BE2C (cell line): ENCODE measurements at regions not wholly inside any gene's neighbourhood (a gene's known extent, or its start where the extent isn't known, plus 50 kb on each side); places are given as distances from the start of the nearest gene placed in this dataset.

Experiments
- DNase-seq: peaks from one replicate; pipeline ENCODE4 v3.0.0-alpha.2; 2020
- H3K27me3 ChIP-seq: fragments of 250-450 bp; sonication (Bioruptor Pico); 2 replicates; pipeline ENCODE4 v1.5.1; 2020; ENCODE audit warnings: mild to moderate bottlenecking
- H3K36me3 ChIP-seq: fragments of 250-450 bp; sonication (Bioruptor Pico); 2 replicates; pipeline ENCODE4 v1.5.1; 2020; ENCODE audit warnings: mild to moderate bottlenecking
- H3K4me1 ChIP-seq: fragments of 250-450 bp; sonication (Bioruptor Pico); 2 replicates; pipeline ENCODE4 v1.5.1; 2020
- H3K4me3 ChIP-seq: 2 replicates; pipeline ENCODE4 v1.5.1; 2011; ENCODE audit warnings: low read depth, low read length
- H3K9me3 ChIP-seq: fragments of 250-450 bp; sonication (Bioruptor Pico); 2 replicates; pipeline ENCODE4 v1.5.1; 2020
- TF ChIP-seq, protein P1 (sequence below): IDR thresholded peaks from 2 replicates; pipeline ENCODE4 v1.5.1; 2012; ENCODE audit warnings: mild to moderate bottlenecking, low read depth, low read length

DNA sequence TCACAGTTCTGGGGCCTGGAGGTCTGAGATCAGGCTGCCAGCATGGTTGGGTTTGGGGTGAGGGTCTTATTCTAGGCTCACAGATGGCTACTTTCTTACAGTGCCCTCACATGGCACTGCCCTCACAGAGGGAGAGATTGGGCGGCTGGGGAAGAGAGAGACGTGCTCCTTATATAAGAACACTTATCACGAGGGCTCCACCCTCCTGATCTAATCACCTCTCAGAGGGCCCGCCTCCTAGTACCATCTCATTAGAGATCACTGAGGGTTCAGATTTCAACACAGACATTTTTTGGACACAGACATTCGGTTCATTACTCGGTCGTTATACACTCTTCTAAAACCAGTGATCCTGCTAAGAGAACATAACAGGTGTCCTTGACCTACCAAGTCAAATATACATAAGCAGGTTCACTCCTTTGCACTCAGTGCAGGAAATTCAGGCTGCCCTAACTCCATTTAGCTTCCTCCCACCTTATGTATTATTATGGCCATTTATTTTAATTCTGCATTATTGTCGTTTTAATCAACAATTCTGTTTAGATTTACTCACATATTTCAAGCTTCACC lies 121.7 kb downstream of the ICE1 start:
- H3K4me3 ChIP-seq, result no peak overlapping the region
- 0 out of 2 replicates have a peak, but pooled peaks cover 2% of the 10 kb centered on the region for H3K9me3 ChIP-seq
- no peaks in the 10 kb centered on the region for H3K36me3 ChIP-seq
- H3K4me1 ChIP-seq, result peaks cover 7% of the 10 kb centered on the region
- TF ChIP-seq, protein P1, sequence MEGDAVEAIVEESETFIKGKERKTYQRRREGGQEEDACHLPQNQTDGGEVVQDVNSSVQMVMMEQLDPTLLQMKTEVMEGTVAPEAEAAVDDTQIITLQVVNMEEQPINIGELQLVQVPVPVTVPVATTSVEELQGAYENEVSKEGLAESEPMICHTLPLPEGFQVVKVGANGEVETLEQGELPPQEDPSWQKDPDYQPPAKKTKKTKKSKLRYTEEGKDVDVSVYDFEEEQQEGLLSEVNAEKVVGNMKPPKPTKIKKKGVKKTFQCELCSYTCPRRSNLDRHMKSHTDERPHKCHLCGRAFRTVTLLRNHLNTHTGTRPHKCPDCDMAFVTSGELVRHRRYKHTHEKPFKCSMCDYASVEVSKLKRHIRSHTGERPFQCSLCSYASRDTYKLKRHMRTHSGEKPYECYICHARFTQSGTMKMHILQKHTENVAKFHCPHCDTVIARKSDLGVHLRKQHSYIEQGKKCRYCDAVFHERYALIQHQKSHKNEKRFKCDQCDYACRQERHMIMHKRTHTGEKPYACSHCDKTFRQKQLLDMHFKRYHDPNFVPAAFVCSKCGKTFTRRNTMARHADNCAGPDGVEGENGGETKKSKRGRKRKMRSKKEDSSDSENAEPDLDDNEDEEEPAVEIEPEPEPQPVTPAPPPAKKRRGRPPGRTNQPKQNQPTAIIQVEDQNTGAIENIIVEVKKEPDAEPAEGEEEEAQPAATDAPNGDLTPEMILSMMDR, result no peak
- DNase-seq, result no peak
- no peaks in the 10 kb centered on the region for H3K27me3 ChIP-seq

DNA sequence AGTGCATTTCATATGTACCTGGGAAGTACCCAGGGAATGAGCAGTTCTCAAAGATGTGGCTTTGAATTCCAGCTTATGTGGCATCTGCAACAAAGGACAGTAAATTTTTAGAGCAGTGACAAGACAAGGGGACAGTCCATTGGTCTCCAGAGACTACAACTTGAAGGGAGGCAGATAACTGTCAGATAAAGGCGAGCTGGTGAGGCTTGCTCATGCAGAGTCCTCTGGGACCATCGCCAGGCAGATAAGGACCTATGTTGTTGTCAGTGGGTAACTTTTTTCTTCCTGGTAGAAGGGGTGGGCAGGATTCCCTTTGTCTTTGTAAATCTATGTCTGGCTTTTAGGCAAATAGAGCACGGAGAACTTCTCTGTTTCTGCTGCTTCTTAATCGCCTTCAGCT lies 120.2 kb downstream of the ICE1 start:
- Histone ChIP-seq H3K36me3 (no peaks in the 10 kb centered on the region), H3K9me3 (no peaks in the 10 kb centered on the region), H3K4me3 (peak overlapping the region; percentile 20), H3K27me3 (no peaks in the 10 kb centered on the region), H3K4me1 (peaks cover 7% of the 10 kb centered on the region)
- TF ChIP-seq, protein P1, result no peak
- peak; percentile 79 for DNase-seq

DNA sequence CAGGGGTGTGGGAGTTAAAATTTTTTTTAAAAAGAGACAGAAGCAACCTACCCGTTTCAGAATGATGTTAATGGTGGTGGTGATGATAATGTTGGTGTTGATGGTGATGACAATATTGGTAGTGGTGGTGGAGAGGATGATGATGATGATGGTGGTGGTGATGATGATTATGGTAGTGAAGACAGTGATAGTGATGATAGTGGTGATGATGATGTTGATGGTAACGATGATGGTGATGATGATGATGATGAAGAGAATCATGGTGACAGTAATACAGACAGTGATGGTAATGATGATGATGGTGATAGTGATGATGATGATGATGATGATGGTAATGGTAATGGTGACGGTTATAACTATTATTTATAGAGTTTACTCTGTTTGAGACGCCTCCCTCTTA lies 117.6 kb downstream of the ICE1 start:
- DNase-seq, result no peak
- no peaks in the 10 kb centered on the region for H3K27me3 ChIP-seq
- H3K4me3 ChIP-seq, result no peak overlapping the region
- H3K9me3 ChIP-seq, result no peaks in the 10 kb centered on the region
- TF ChIP-seq, protein P1, result no peak
- H3K36me3 ChIP-seq, result no peaks in the 10 kb centered on the region
- peaks cover 7% of the 10 kb centered on the region for H3K4me1 ChIP-seq
